Stomach (tissue), 8 donors: ENCODE measurements at regions not wholly inside any gene's neighbourhood (a gene's known extent, or its start where the extent isn't known, plus 50 kb on each side); places are given as distances from the start of the nearest gene placed in this dataset.

Experiments
- DNase-seq, 2 donors: peaks; one replicate each; pipeline versions ENCODE4 v3.0.0 to v3.0.0-alpha.2; 2013 to 2019
- H3K27ac ChIP-seq, 5 donors: fragments of 200-600 bp in 4 of 5; sonication (generic) in 4 of 5; one replicate each; pipeline ENCODE4 v1.5.1; 2013 to 2019; ENCODE audit warnings: mild to moderate bottlenecking in 1 of 5, moderate library complexity in 1 of 5
- H3K27me3 ChIP-seq, 3 donors: fragments of 200-600 bp; sonication (generic); one replicate each; pipeline ENCODE4 v1.5.1; 2017 to 2019; ENCODE audit warnings: mixed run types in 1 of 3
- H3K36me3 ChIP-seq, 4 donors: fragments of 200-600 bp; sonication (generic); 1 replicate in 3 of 4; 2 replicates in 1 of 4; pipeline ENCODE4 v1.5.1; 2016 to 2019
- H3K4me1 ChIP-seq, 4 donors: fragments of 200-600 bp; sonication (generic); one replicate each; pipeline ENCODE4 v1.5.1; 2016 to 2019
- H3K4me3 ChIP-seq, 4 donors: fragments of 200-600 bp; sonication (generic) in 3 of 4; one replicate each; pipeline ENCODE4 v1.5.1; 2016 to 2019; ENCODE audit warnings: mild to moderate bottlenecking in 1 of 4
- H3K9me3 ChIP-seq, 4 donors: fragments of 200-600 bp; sonication (generic); one replicate each; pipeline ENCODE4 v1.5.1; 2016 to 2019
- EP300 ChIP-seq: sonication (generic); formaldehyde crosslinking; IDR thresholded peaks from one replicate; pipeline ENCODE4 v1.6.1; 2017; ENCODE audit warnings: antibody characterized with exemption
- POLR2A ChIP-seq, 4 donors: fragments of 450-650 bp; IDR thresholded peaks; one replicate each; pipeline ENCODE4 v1.6.1; 2016; ENCODE audit warnings: antibody characterized with exemption in 4 of 4, control low read depth in 2 of 4, mild to moderate bottlenecking in 1 of 4, moderate library complexity in 1 of 4
- POLR2AphosphoS5 ChIP-seq, 3 donors: sonication (generic); formaldehyde crosslinking; IDR thresholded peaks; one replicate each; pipeline ENCODE4 v1.6.1; 2016; ENCODE audit warnings: antibody characterized with exemption in 3 of 3
- WGBS, 5 donors: extraction: QIAGEN DNeasy Blood & Tissue Kit in 3 of 5; methylation state at CpG; one replicate each; pipeline versions ENCODE4 v1.1.5 to v1.1.7; 2013 to 2018; 5-methylcytosine and 5-hydroxymethylcytosine counted together
- intact Hi-C: fragments of 100-400 bp; cut with DNase I; formaldehyde crosslinking; loops from one replicate; pipeline ENCODE4 v1.15.1; 2023; ENCODE audit warnings: low total_unique reads
- TF ChIP-seq, protein P1 (sequence below), 7 experiments: fragments of 450-650 bp in 4 of 7; fragments of 200-600 bp in 3 of 7; sonication (generic) in 3 of 7; IDR thresholded peaks; one replicate each; pipeline ENCODE4 v1.5.1; 2016 to 2019; ENCODE audit warnings: antibody characterized with exemption in 7 of 7, control low read depth in 2 of 7, mild to moderate bottlenecking in 1 of 7
- donor health status: healthy with polysubstance abuse.
- donor health status: Bipolar disorder and iron deficiency.
- donor health status: healthy.

DNA sequence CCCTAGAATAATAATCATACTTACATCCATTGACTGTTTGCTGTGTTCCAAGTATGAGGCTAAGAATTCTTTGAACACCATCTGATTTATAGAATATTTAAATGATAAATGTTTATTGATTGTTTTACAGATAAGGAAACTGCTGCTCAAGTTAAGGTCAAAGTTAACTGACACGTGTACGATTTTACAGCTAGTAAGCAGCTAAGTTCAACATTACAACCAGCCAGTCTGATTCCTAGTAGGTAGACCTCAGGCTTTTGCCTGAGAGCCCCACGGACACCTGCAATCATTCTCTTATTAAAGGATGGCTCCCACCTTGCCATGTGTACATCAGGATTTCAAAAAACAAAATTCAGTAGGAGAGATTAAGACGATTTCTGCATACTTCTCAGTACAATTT lies 141.9 kb downstream of the SPRY2 start:
- no peak for DNase-seq
- no peak for TF ChIP-seq EP300
- TF ChIP-seq, protein P1, sequence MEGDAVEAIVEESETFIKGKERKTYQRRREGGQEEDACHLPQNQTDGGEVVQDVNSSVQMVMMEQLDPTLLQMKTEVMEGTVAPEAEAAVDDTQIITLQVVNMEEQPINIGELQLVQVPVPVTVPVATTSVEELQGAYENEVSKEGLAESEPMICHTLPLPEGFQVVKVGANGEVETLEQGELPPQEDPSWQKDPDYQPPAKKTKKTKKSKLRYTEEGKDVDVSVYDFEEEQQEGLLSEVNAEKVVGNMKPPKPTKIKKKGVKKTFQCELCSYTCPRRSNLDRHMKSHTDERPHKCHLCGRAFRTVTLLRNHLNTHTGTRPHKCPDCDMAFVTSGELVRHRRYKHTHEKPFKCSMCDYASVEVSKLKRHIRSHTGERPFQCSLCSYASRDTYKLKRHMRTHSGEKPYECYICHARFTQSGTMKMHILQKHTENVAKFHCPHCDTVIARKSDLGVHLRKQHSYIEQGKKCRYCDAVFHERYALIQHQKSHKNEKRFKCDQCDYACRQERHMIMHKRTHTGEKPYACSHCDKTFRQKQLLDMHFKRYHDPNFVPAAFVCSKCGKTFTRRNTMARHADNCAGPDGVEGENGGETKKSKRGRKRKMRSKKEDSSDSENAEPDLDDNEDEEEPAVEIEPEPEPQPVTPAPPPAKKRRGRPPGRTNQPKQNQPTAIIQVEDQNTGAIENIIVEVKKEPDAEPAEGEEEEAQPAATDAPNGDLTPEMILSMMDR (IDR thresholded peaks at IDR 0.05): no peak
- TF ChIP-seq POLR2A (IDR thresholded peaks at IDR 0.05): no peak
- no peak for TF ChIP-seq POLR2AphosphoS5 (IDR thresholded peaks at IDR 0.05)
- H3K27ac ChIP-seq: no peak overlapping the region
- no peaks in the 10 kb centered on the region for H3K9me3 ChIP-seq
- H3K36me3 ChIP-seq: no peaks in the 10 kb centered on the region
- H3K4me1 ChIP-seq: no peaks in the 10 kb centered on the region
- no peak overlapping the region for H3K4me3 ChIP-seq
- 74 to 83% (median 80%) methylated on average over 4 of the region's 4 CpGs for WGBS, 5 donors
- no peaks in the 10 kb centered on the region for H3K27me3 ChIP-seq
- intact Hi-C loops: no loop called here

- TF ChIP-seq POLR2A (IDR thresholded peaks at IDR 0.05) (no peak), EP300 (no peak), POLR2AphosphoS5 (IDR thresholded peaks at IDR 0.05) (no peak)
- Histone ChIP-seq H3K4me3 (no peak overlapping the region), H3K4me1 (no peaks in the 10 kb centered on the region), H3K27me3 (no peaks in the 10 kb centered on the region), H3K36me3 (no peaks in the 10 kb centered on the region), H3K27ac (no peak overlapping the region), H3K9me3 (no peaks in the 10 kb centered on the region)
- intact Hi-C loops: no loop called here
- DNase-seq: no peak
- WGBS, 5 donors: 80 to 94% (median 90%) methylated on average over 2 of the region's 2 CpGs
Observed at GRCh38 chr13:80196756-80197155, 144.2 kb downstream of the SPRY2 start.

- WGBS, 5 donors: 79 to 88% (median 81%) methylated on average over 2 of the region's 2 CpGs
- H3K4me3 ChIP-seq: no peak overlapping the region
- H3K36me3 ChIP-seq: no peaks in the 10 kb centered on the region
- no peak overlapping the region for H3K27ac ChIP-seq
- H3K9me3 ChIP-seq: no peaks in the 10 kb centered on the region
- no peaks in the 10 kb centered on the region for H3K27me3 ChIP-seq
- no peak for DNase-seq
- TF ChIP-seq POLR2AphosphoS5 (IDR thresholded peaks at IDR 0.05): no peak
- TF ChIP-seq EP300: no peak
- TF ChIP-seq POLR2A (IDR thresholded peaks at IDR 0.05): no peak
- TF ChIP-seq, protein P1 (IDR thresholded peaks at IDR 0.05): no peak
- intact Hi-C loops: no loop called here
- no peaks in the 10 kb centered on the region for H3K4me1 ChIP-seq
Observed at GRCh38 chr13:80195649-80196048, 145.3 kb downstream of the SPRY2 start.

- Histone ChIP-seq H3K4me3 (no peak overlapping the region), H3K4me1 (no peaks in the 10 kb centered on the region), H3K9me3 (no peaks in the 10 kb centered on the region), H3K27me3 (no peaks in the 10 kb centered on the region), H3K36me3 (no peaks in the 10 kb centered on the region), H3K27ac (no peak overlapping the region)
- WGBS, 5 donors: 89 to 99% (median 96%) methylated on average over 11 of the region's 11 CpGs
- no peak for DNase-seq
- intact Hi-C loops: no loop called here
- TF ChIP-seq EP300: no peak
- TF ChIP-seq POLR2AphosphoS5 (IDR thresholded peaks at IDR 0.05): no peak
- TF ChIP-seq, protein P1 (IDR thresholded peaks at IDR 0.05): no peak
- no peak for TF ChIP-seq POLR2A (IDR thresholded peaks at IDR 0.05)
Observed at GRCh38 chr13:80189889-80190597, 150.9 kb downstream of the SPRY2 start.

DNA sequence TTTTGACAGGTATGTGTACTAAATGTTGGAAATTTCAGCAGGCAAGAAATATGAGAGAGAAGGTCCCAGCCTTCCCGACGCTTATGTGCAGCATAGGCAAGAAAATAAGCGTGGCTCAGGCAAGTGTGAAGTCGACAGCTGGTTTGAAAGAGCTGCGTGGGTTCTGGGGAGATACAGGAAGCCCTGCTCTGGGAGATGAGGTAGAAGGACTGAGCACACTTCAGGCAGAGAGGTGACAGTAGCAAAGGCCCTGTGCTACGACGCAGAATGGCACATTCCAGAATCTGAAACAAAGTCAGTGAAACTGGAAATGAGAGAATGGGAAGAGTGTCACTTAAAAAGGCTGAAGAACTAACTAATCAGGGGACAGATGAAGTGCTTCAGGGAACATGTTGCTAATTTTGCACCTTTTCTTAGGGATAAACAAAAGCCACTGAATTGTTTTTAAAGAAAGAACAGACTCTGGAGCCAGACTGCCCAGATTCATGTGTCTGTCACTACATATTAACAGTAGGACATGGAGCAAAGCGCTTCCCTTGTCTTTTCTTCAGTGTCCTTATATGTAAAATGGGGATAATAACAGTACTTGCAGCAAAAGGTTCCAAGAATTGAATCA lies 160.1 kb downstream of the SPRY2 start:
- H3K36me3 ChIP-seq: no peaks in the 10 kb centered on the region
- no peaks in the 10 kb centered on the region for H3K4me1 ChIP-seq
- H3K9me3 ChIP-seq: no peaks in the 10 kb centered on the region
- 80 to 91% (median 84%) methylated on average over 8 of the region's 8 CpGs for WGBS, 5 donors
- H3K27ac ChIP-seq: no peak overlapping the region
- no peak for DNase-seq
- TF ChIP-seq POLR2A (IDR thresholded peaks at IDR 0.05) (no peak), EP300 (no peak), POLR2AphosphoS5 (IDR thresholded peaks at IDR 0.05) (no peak)
- TF ChIP-seq, protein P1 (IDR thresholded peaks at IDR 0.05): no peak
- no peaks in the 10 kb centered on the region for H3K27me3 ChIP-seq
- intact Hi-C loops: no loop called here
- no peak overlapping the region for H3K4me3 ChIP-seq
